ENCODE measurements at regions not wholly inside any gene's neighbourhood (a gene's known extent, or its start where the extent isn't known, plus 50 kb on each side); places are given as distances from the start of the nearest gene placed in this dataset.

DNA sequence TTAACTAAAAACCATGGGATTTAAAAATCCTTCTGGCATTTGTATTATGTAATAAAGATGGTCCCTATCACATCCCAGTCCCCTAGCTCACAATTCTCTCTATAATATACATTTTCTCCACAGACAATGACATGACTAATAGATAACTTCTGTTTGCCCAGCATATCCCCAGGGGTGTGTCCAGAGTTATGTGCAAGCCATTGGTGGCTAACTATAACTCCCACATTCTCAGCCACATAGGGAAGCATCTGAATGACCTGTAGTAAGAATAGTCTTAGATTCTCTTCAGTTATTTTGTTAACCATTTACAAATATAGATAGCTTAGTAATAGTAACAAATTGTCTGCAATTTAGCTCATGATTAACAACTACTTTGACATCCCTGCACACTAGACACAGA, 52.2 kb upstream of the RBSN start:
- TF ChIP-seq POLR2A (IDR thresholded peaks at IDR 0.05; ENCODE audit: low read length) (no peak), GATA1 (IDR thresholded peaks at IDR 0.05; ENCODE audit: low read depth, low read length) (no peak)
- no peak for DNase-seq

DNA sequence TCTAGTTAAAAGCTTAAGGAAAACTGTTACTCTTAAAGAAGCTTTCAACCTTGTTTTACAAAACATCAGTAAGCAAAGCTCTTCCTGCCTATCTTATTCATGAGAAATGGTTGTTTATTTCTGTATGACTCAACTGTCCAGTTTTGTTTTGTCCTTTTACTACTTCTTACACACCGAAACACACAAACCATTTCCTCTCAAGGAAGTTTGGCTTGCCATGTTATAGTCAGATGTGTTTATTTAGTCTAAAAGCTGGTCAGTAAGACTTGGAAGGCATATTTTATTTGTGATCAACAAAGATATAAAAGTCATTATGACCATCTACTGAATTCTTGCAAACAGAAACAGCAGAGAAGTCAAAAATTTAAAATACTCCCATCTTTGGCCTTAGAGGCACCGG, 53.2 kb upstream of the RBSN start:
- no peak for TF ChIP-seq GATA1 (IDR thresholded peaks at IDR 0.05; ENCODE audit: low read depth, low read length)
- TF ChIP-seq POLR2A (IDR thresholded peaks at IDR 0.05; ENCODE audit: low read length): no peak

DNA sequence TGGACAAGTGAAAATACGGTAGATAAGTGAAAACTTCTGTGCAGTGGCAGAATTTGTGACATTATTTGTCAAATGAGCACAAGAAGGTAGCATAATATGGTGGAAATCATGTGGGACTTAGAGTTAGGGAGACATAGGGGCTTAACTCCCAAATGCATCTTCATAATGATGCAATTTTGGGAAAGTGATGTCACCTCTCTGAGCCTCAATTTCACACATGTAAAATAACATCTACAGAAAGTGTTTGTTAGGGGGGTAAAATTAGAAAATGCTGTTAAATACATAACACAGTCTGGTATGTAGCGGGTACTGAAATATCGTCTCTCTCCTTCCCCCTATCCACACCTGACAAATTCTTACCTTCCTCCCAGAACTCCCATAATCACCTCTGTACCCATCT, 52.9 kb upstream of the CAPN7 start:
- no peak for TF ChIP-seq GATA1 (IDR thresholded peaks at IDR 0.05; ENCODE audit: low read depth, low read length)
- no peak for TF ChIP-seq POLR2A (IDR thresholded peaks at IDR 0.05; ENCODE audit: low read length)
- peak in 1 of 2 experiments; percentile 5 for DNase-seq

More for the DNA sequence above, 53.2 kb upstream of the RBSN start:
- DNase-seq: no peak

DNA sequence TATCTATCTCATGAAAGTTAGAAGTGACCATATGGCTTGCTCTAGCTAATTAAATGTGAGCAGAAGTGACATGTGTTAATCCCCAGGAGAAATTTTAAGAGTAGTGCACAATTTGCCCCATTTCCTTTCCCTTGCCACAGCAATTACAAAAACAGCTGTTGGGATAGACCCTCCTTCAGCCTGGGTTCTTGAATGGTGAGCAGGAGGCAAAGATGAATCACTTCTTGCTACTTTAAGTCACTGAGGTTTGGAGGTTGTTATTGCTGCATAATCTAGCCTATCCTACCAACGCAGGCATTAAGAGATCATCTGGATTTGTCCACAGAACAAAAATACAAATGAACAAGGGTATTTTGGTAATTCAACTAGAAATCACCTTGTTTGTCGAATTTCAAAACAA, 51.7 kb upstream of the CAPN7 start:
- TF ChIP-seq GATA1 (IDR thresholded peaks at IDR 0.05; ENCODE audit: low read depth, low read length): no peak
- TF ChIP-seq POLR2A (IDR thresholded peaks at IDR 0.05; ENCODE audit: low read length): no peak
- no peak for DNase-seq

DNA sequence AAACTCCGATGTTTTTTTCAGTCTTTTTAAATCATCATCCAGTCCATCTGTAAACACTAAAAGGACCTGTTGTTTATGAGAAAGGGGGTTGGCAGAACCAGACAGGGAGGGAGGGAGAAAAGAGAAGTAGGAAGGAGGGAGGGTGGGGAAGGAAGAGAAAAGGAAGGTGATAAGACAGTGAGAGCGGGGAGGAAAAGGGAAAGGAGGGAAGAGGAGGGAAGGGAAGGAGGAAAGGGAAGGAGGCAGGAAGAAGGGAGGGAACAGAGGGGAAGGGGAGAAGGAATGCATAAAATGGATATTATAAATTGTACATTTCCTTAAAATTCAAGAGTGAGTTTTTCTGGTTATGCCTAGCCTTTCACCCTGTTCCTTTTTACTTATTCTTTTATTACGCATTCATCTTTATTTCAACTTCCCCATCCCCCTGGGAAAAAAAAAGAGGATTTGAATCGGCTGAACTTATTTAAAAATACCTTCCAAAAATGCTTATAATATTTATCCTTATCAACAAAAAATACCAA, 50.1 kb upstream of the CAPN7 start:
- TF ChIP-seq POLR2A (IDR thresholded peaks at IDR 0.05; ENCODE audit: low read length): no peak
- no peak for TF ChIP-seq GATA1 (IDR thresholded peaks at IDR 0.05; ENCODE audit: low read depth, low read length)
- DNase-seq: no peak

Measured in erythroblast (primary cell).